ENCODE measurements at regions not wholly inside any gene's neighbourhood (a gene's known extent, or its start where the extent isn't known, plus 50 kb on each side); places are given as distances from the start of the nearest gene placed in this dataset.
"Not testable (repeated sequence)": the region's sequence is repeated elsewhere in the genome, so short reads cannot be mapped to it uniquely, and the experiment has no call there.

DNA sequence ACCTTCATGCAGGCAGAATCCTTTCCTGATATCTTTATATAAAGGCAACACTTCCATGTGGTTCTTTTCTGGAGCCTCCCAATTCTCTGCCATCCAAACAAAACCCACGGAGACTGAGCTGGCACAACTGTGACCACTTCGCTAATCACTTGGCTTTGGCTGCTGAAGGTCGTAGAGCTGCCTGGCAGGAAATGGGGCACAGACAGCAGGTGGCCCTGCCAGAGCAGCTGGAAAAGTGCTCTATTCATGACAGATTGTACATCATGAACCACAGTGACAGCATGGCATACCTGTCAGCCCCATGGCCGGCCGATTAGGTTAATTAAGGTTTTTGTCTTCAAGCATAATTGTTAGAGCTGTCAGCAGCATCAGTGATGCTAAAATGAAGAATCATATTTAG lies 141.9 kb upstream of the ANKRD55 start:
- Histone ChIP-seq H3K27me3 (ENCODE audit: control insufficient read depth in 1 of 2, insufficient read depth in 2 of 2, low read length in 2 of 2) (no peaks in the 10 kb centered on the region), H3K79me2 (ENCODE audit: insufficient read depth, low read length) (no peaks in the 10 kb centered on the region), H3K27ac (ENCODE audit: extremely low read length, insufficient read depth, low read length) (no peak overlapping the region), H3K9me3 (ENCODE audit: low read length) (no peaks in the 10 kb centered on the region; the same call in 1 of the 2 replicates), H3K9ac (ENCODE audit: insufficient read depth, low read depth, low read length) (no peak overlapping the region), H4K20me1 (ENCODE audit: insufficient read depth, low read length) (no peaks in the 10 kb centered on the region), H3K4me2 (ENCODE audit: low read depth, low read length) (no peak overlapping the region), H2AFZ (ENCODE audit: low read length) (no peak overlapping the region), H3K4me1 (ENCODE audit: insufficient read depth, low read length) (peaks cover 26% of the 10 kb centered on the region), H3K4me3 (replicated peaks in 1 of 3; ENCODE audit: insufficient read depth in 1 of 3, low read depth in 2 of 3, low read length in 3 of 3) (no peak overlapping the region), H3K36me3 (replicated peaks in 1 of 2; ENCODE audit: control insufficient read depth in 1 of 2, insufficient read depth in 2 of 2, low read length in 2 of 2) (no peaks in the 10 kb centered on the region)
- WGBS (ENCODE audit: low lambda C conversion rate): 99% methylated on average over 5 of the region's 5 CpGs
- intact Hi-C loops (cut with micrococcal nuclease; ENCODE audit: unreplicated experiment) (no loop called here), in situ Hi-C loops (cut with HindIII; ENCODE audit: extremely low pct_ligation_motif_present, low pct_unique_long_range_greater_than_20kb) (no loop called here)
- ChIA-PET POLR2A (no interaction called here), CTCF (ENCODE audit: low intra/inter-chr PET ratio, low total read pairs) (no interaction called here)
- DNase-seq (ENCODE audit: low spot score) (no peak), FAIRE-seq (no peak), ATAC-seq (no peak)
- TF ChIP-seq, protein P1, sequence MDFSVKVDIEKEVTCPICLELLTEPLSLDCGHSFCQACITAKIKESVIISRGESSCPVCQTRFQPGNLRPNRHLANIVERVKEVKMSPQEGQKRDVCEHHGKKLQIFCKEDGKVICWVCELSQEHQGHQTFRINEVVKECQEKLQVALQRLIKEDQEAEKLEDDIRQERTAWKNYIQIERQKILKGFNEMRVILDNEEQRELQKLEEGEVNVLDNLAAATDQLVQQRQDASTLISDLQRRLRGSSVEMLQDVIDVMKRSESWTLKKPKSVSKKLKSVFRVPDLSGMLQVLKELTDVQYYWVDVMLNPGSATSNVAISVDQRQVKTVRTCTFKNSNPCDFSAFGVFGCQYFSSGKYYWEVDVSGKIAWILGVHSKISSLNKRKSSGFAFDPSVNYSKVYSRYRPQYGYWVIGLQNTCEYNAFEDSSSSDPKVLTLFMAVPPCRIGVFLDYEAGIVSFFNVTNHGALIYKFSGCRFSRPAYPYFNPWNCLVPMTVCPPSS (IDR thresholded peaks at IDR 0.05): no peak
- TF ChIP-seq, protein P2, sequence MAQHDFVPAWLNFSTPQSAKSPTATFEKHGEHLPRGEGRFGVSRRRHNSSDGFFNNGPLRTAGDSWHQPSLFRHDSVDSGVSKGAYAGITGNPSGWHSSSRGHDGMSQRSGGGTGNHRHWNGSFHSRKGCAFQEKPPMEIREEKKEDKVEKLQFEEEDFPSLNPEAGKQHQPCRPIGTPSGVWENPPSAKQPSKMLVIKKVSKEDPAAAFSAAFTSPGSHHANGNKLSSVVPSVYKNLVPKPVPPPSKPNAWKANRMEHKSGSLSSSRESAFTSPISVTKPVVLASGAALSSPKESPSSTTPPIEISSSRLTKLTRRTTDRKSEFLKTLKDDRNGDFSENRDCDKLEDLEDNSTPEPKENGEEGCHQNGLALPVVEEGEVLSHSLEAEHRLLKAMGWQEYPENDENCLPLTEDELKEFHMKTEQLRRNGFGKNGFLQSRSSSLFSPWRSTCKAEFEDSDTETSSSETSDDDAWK (CRISPR knock-in tag; IDR thresholded peaks at IDR 0.05): no peak
- no peak for TF ChIP-seq ZNF431 (CRISPR knock-in tag; IDR thresholded peaks at IDR 0.05; ENCODE audit: borderline replicate concordance, low read depth)
- TF ChIP-seq PCBP2 (optimal IDR thresholded peaks at IDR 0.05; ENCODE audit: low read depth, low read length, poor library complexity, severe bottlenecking): no peak
- TF ChIP-seq, protein P3, sequence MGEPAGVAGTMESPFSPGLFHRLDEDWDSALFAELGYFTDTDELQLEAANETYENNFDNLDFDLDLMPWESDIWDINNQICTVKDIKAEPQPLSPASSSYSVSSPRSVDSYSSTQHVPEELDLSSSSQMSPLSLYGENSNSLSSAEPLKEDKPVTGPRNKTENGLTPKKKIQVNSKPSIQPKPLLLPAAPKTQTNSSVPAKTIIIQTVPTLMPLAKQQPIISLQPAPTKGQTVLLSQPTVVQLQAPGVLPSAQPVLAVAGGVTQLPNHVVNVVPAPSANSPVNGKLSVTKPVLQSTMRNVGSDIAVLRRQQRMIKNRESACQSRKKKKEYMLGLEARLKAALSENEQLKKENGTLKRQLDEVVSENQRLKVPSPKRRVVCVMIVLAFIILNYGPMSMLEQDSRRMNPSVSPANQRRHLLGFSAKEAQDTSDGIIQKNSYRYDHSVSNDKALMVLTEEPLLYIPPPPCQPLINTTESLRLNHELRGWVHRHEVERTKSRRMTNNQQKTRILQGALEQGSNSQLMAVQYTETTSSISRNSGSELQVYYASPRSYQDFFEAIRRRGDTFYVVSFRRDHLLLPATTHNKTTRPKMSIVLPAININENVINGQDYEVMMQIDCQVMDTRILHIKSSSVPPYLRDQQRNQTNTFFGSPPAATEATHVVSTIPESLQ (CRISPR knock-in tag; conservative IDR thresholded peaks at IDR 0.05): no peak
- TF ChIP-seq SETDB1 (CRISPR knock-in tag; IDR thresholded peaks at IDR 0.05; ENCODE audit: borderline replicate concordance): no peak
- BruUV-seq (replicated peaks): no TSS peak

DNA sequence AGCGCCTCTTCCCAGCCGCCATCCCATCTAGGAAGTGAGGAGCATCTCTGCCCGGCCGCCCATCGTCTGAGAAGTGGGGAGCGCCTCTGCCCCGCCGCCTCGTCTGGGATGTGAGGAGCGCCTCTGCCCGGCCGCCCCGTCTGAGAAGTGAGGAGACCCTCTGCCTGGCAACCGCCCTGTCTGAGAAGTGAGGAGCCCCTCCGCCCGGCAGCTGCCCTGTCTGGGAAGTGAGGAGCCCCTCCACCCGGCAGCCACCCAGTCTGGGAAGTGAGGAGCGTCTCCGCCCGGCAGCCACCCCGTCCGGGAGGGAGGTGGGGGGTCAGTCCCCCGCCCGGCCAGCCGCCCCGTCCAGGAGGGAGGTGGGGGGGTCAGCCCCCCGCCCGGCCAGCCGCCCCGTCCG lies 139.4 kb upstream of the ANKRD55 start:
- ATAC-seq; H3K4me3 ChIP-seq (replicated peaks in 1 of 3; ENCODE audit: insufficient read depth in 1 of 3, low read depth in 2 of 3, low read length in 3 of 3); CTCF ChIA-PET (ENCODE audit: low intra/inter-chr PET ratio, low total read pairs); in situ Hi-C loops (cut with HindIII; ENCODE audit: extremely low pct_ligation_motif_present, low pct_unique_long_range_greater_than_20kb); DNase-seq (ENCODE audit: low spot score); H3K9ac ChIP-seq (ENCODE audit: insufficient read depth, low read depth, low read length); H3K9me3 ChIP-seq (ENCODE audit: low read length); POLR2A ChIA-PET; intact Hi-C loops (cut with micrococcal nuclease; ENCODE audit: unreplicated experiment); H3K4me2 ChIP-seq (ENCODE audit: low read depth, low read length); H3K36me3 ChIP-seq (replicated peaks in 1 of 2; ENCODE audit: control insufficient read depth in 1 of 2, insufficient read depth in 2 of 2, low read length in 2 of 2); BruUV-seq (replicated peaks); H4K20me1 ChIP-seq (ENCODE audit: insufficient read depth, low read length); FAIRE-seq; H3K79me2 ChIP-seq (ENCODE audit: insufficient read depth, low read length); H2AFZ ChIP-seq (ENCODE audit: low read length); H3K27me3 ChIP-seq (ENCODE audit: control insufficient read depth in 1 of 2, insufficient read depth in 2 of 2, low read length in 2 of 2); H3K27ac ChIP-seq (ENCODE audit: extremely low read length, insufficient read depth, low read length): not testable (repeated sequence)
- peaks cover 35% of the 10 kb centered on the region for H3K4me1 ChIP-seq (ENCODE audit: insufficient read depth, low read length)
- 91% methylated on average over 11 of the region's 31 CpGs for WGBS (ENCODE audit: low lambda C conversion rate)

Data from HepG2 (cell line).